K562 (cell line): ENCODE measurements at regions not wholly inside any gene's neighbourhood (a gene's known extent, or its start where the extent isn't known, plus 50 kb on each side); places are given as distances from the start of the nearest gene placed in this dataset.

Source experiments
- ATAC-seq: fragments of 200-7000 bp; cut with Tn5 transposase; 3 replicates; pipeline ENCODE4 v1.9.1; 2020; ENCODE audit warnings: moderate library complexity
- BruUV-seq: library from RNA; stranded (reverse); fragments of 400-500 nt; replicated peaks from 2 replicates; lab custom pipeline; 2021; lab: Mats Ljungman, UMichigan
- CTCF ChIA-PET: fragments of 300-600 bp; formaldehyde crosslinking; extraction: SDS; loops from one replicate; lab custom pipeline; 2021; ENCODE audit warnings: low intra/inter-chr PET ratio; lab: Yijun Ruan, JAX
- POLR2A ChIA-PET: fragments of 300-600, 350-650 bp; sonication (Branson Sonifier 250); formaldehyde crosslinking; extraction: SDS; loops from one replicate; lab custom pipeline; 2021; ENCODE audit warnings: antibody characterized with exemption, inconsistent platforms; lab: Yijun Ruan, JAX
- DNase-seq, 4 experiments: peaks; one replicate each; pipeline versions ENCODE4 v3.0.0 to v3.0.0-alpha.2; 2011 to 2018; ENCODE audit warnings: low spot score in 3 of 4, mixed read lengths in 3 of 4; ENCODE audit errors: extremely low read depth in 1 of 4
- FAIRE-seq: peaks from 2 replicates; lab custom pipeline; 2011; peaks lifted over from hg19 to GRCh38; lab: Jason Lieb, UNC
- H2AFZ ChIP-seq: 2 replicates; pipeline ENCODE4 v1.6.0; 2011; ENCODE audit warnings: low read depth, low read length, control low read depth, inconsistent platforms
- H3K27ac ChIP-seq: fragments of 200-600 bp; 3 replicates; pipeline ENCODE4 v1.8.0; 2011; ENCODE audit warnings: low read depth, mild to moderate bottlenecking, control low read depth, inconsistent platforms, low read length, moderate library complexity, mixed read lengths; ENCODE audit errors: extremely low read depth
- H3K27me3 ChIP-seq, 2 experiments: fragments of 300-600 bp in 1 of 2; 2 replicates in 1 of 2; 3 replicates in 1 of 2; pipeline versions ENCODE4 v1.6.0 to v1.8.0; 2011; ENCODE audit warnings: inconsistent platforms in 2 of 2, low read length in 2 of 2, mild to moderate bottlenecking in 1 of 2, mixed read lengths in 1 of 2, moderate library complexity in 1 of 2; ENCODE audit not compliant: control insufficient read depth in 2 of 2, insufficient read depth in 2 of 2
- H3K36me3 ChIP-seq: fragments of 300-600 bp; 3 replicates; pipeline ENCODE4 v1.8.0; 2011; ENCODE audit warnings: mild to moderate bottlenecking, low read length, inconsistent platforms; ENCODE audit not compliant: control insufficient read depth, insufficient read depth
- H3K4me1 ChIP-seq, 2 experiments: fragments of 200-600 bp in 1 of 2; replicated peaks in 1 of 2; 2 replicates in 1 of 2; 3 replicates in 1 of 2; pipeline versions ENCODE4 v1.5.1 to v1.8.0; 2011; ENCODE audit warnings: inconsistent platforms in 2 of 2, low read length in 2 of 2, mild to moderate bottlenecking in 1 of 2, mixed read lengths in 1 of 2, moderate library complexity in 1 of 2; ENCODE audit not compliant: control insufficient read depth in 2 of 2, insufficient read depth in 2 of 2
- H3K4me2 ChIP-seq: 2 replicates; pipeline ENCODE4 v1.6.1; 2011; ENCODE audit warnings: low read length, control low read depth, inconsistent platforms, mixed read lengths; ENCODE audit not compliant: insufficient read depth
- H3K4me3 ChIP-seq: fragments of 200-600 bp; sonication (generic), shearing (Covaris generic); 2 replicates; pipeline ENCODE4 v1.5.1; 2016; ENCODE audit warnings: control low read depth, inconsistent platforms
- H3K79me2 ChIP-seq: fragments of 200-600 bp; 3 replicates; pipeline ENCODE4 v1.8.0; 2011; ENCODE audit warnings: low read length, inconsistent platforms; ENCODE audit not compliant: control insufficient read depth, insufficient read depth
- H3K9ac ChIP-seq, 2 experiments: 2 replicates each; pipeline versions ENCODE4 v1.6.0 to v1.6.1; 2011; ENCODE audit warnings: low read depth in 2 of 2, low read length in 2 of 2, control low read depth in 1 of 2, inconsistent platforms in 1 of 2, mild to moderate bottlenecking in 1 of 2, mixed read lengths in 1 of 2; ENCODE audit not compliant: insufficient read depth in 1 of 2
- H3K9me1 ChIP-seq: one replicate; pipeline ENCODE4 v1.6.0; 2011; ENCODE audit warnings: inconsistent platforms, mild to moderate bottlenecking, low read length, moderate library complexity; ENCODE audit not compliant: control insufficient read depth, insufficient read depth
- H3K9me3 ChIP-seq: replicated peaks from 2 replicates; pipeline ENCODE4 v1.5.1; 2011; ENCODE audit warnings: low read depth, low read length, inconsistent platforms; ENCODE audit not compliant: control insufficient read depth, insufficient read depth
- H4K20me1 ChIP-seq: replicated peaks from 2 replicates; pipeline ENCODE4 v1.6.1; 2011; ENCODE audit warnings: low read length, inconsistent platforms, mixed read lengths; ENCODE audit not compliant: control insufficient read depth, insufficient read depth
- CHD4 ChIP-seq: fragments of 200-600 bp; sonication (generic); IDR thresholded peaks from 3 replicates; pipeline ENCODE4 v1.6.1; 2012; ENCODE audit warnings: low read depth, mild to moderate bottlenecking, mixed read lengths, low read length, inconsistent platforms; ENCODE audit not compliant: insufficient read depth, insufficient replicate concordance, poor library complexity, severe bottlenecking
- RBBP5 ChIP-seq: fragments of 200-600 bp; sonication (generic); IDR thresholded peaks from 2 replicates; pipeline ENCODE4 v1.6.1; 2012; ENCODE audit warnings: borderline replicate concordance, mild to moderate bottlenecking, low read length, control low read depth, inconsistent platforms; ENCODE audit not compliant: insufficient read depth, poor library complexity, severe bottlenecking
- ZNF347 ChIP-seq: fragments of 450-650 bp; formaldehyde crosslinking; IDR thresholded peaks from 2 replicates; pipeline ENCODE4 v1.4.0; 2020; ENCODE audit warnings: low read depth, mild to moderate bottlenecking, moderate library complexity
- WGBS: fragments of 100-300 bp; shearing (Covaris generic); methylation state at CpG from one replicate; pipeline ENCODE4 v1.1.6; 2016; ENCODE audit warnings: low coverage, mixed read lengths; ENCODE audit not compliant: insufficient coverage; ENCODE audit errors: missing lambda C conversion rate; 5-methylcytosine and 5-hydroxymethylcytosine counted together
- in situ Hi-C: fragments of 300-500 bp; cut with MboI; formaldehyde crosslinking; loops from 4 replicates; pipeline ENCODE4 v1.15.0; 2018; ENCODE audit warnings: inconsistent platforms, mixed read lengths
- intact Hi-C: fragments of 100-400 bp; cut with micrococcal nuclease; formaldehyde crosslinking; loops from 2 replicates; pipeline ENCODE4 v1.14.2; 2022
- TF ChIP-seq, protein P1 (sequence below): fragments of 200-600 bp; sonication (generic); IDR thresholded peaks from one replicate; pipeline ENCODE4 v1.6.1; 2012; ENCODE audit warnings: mild to moderate bottlenecking, low read depth, low read length, inconsistent platforms

GRCh38 chr3:74537164-74537563 is 77.3 kb downstream of the CNTN3 start:
- TF ChIP-seq, protein P1, sequence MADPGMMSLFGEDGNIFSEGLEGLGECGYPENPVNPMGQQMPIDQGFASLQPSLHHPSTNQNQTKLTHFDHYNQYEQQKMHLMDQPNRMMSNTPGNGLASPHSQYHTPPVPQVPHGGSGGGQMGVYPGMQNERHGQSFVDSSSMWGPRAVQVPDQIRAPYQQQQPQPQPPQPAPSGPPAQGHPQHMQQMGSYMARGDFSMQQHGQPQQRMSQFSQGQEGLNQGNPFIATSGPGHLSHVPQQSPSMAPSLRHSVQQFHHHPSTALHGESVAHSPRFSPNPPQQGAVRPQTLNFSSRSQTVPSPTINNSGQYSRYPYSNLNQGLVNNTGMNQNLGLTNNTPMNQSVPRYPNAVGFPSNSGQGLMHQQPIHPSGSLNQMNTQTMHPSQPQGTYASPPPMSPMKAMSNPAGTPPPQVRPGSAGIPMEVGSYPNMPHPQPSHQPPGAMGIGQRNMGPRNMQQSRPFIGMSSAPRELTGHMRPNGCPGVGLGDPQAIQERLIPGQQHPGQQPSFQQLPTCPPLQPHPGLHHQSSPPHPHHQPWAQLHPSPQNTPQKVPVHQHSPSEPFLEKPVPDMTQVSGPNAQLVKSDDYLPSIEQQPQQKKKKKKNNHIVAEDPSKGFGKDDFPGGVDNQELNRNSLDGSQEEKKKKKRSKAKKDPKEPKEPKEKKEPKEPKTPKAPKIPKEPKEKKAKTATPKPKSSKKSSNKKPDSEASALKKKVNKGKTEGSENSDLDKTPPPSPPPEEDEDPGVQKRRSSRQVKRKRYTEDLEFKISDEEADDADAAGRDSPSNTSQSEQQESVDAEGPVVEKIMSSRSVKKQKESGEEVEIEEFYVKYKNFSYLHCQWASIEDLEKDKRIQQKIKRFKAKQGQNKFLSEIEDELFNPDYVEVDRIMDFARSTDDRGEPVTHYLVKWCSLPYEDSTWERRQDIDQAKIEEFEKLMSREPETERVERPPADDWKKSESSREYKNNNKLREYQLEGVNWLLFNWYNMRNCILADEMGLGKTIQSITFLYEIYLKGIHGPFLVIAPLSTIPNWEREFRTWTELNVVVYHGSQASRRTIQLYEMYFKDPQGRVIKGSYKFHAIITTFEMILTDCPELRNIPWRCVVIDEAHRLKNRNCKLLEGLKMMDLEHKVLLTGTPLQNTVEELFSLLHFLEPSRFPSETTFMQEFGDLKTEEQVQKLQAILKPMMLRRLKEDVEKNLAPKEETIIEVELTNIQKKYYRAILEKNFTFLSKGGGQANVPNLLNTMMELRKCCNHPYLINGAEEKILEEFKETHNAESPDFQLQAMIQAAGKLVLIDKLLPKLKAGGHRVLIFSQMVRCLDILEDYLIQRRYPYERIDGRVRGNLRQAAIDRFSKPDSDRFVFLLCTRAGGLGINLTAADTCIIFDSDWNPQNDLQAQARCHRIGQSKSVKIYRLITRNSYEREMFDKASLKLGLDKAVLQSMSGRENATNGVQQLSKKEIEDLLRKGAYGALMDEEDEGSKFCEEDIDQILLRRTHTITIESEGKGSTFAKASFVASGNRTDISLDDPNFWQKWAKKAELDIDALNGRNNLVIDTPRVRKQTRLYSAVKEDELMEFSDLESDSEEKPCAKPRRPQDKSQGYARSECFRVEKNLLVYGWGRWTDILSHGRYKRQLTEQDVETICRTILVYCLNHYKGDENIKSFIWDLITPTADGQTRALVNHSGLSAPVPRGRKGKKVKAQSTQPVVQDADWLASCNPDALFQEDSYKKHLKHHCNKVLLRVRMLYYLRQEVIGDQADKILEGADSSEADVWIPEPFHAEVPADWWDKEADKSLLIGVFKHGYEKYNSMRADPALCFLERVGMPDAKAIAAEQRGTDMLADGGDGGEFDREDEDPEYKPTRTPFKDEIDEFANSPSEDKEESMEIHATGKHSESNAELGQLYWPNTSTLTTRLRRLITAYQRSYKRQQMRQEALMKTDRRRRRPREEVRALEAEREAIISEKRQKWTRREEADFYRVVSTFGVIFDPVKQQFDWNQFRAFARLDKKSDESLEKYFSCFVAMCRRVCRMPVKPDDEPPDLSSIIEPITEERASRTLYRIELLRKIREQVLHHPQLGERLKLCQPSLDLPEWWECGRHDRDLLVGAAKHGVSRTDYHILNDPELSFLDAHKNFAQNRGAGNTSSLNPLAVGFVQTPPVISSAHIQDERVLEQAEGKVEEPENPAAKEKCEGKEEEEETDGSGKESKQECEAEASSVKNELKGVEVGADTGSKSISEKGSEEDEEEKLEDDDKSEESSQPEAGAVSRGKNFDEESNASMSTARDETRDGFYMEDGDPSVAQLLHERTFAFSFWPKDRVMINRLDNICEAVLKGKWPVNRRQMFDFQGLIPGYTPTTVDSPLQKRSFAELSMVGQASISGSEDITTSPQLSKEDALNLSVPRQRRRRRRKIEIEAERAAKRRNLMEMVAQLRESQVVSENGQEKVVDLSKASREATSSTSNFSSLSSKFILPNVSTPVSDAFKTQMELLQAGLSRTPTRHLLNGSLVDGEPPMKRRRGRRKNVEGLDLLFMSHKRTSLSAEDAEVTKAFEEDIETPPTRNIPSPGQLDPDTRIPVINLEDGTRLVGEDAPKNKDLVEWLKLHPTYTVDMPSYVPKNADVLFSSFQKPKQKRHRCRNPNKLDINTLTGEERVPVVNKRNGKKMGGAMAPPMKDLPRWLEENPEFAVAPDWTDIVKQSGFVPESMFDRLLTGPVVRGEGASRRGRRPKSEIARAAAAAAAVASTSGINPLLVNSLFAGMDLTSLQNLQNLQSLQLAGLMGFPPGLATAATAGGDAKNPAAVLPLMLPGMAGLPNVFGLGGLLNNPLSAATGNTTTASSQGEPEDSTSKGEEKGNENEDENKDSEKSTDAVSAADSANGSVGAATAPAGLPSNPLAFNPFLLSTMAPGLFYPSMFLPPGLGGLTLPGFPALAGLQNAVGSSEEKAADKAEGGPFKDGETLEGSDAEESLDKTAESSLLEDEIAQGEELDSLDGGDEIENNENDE: no peak
- TF ChIP-seq CHD4: no peak
- TF ChIP-seq ZNF347 (CRISPR knock-in tag): no peak
- no peak for TF ChIP-seq RBBP5
- TF ChIP-seq, all 486 proteins: peak for 0
- Histone ChIP-seq H3K27me3 (no peaks in the 10 kb centered on the region), H3K4me1 (no peaks in the 10 kb centered on the region), H4K20me1 (no peaks in the 10 kb centered on the region), H3K9me3 (no peaks in the 10 kb centered on the region; the same call in 1 of the 2 replicates), H3K79me2 (no peaks in the 10 kb centered on the region), H2AFZ (no peak overlapping the region), H3K4me2 (no peak overlapping the region), H3K4me3 (no peak overlapping the region), H3K9ac (no peak overlapping the region), H3K36me3 (no peaks in the 10 kb centered on the region), H3K9me1 (no peaks in the 10 kb centered on the region), H3K27ac (no peak overlapping the region)
- DNase-seq (no peak), ATAC-seq (no peak), FAIRE-seq (no peak)
- WGBS: 0% methylated on average over 4 of the region's 4 CpGs
- BruUV-seq: no TSS peak
- intact Hi-C loops: no loop called here
- POLR2A ChIA-PET: no interaction called here
- in situ Hi-C loops: no loop called here
- CTCF ChIA-PET: no interaction called here
